ENCODE measurements at regions not wholly inside any gene's neighbourhood (a gene's known extent, or its start where the extent isn't known, plus 50 kb on each side); places are given as distances from the start of the nearest gene placed in this dataset.

DNA sequence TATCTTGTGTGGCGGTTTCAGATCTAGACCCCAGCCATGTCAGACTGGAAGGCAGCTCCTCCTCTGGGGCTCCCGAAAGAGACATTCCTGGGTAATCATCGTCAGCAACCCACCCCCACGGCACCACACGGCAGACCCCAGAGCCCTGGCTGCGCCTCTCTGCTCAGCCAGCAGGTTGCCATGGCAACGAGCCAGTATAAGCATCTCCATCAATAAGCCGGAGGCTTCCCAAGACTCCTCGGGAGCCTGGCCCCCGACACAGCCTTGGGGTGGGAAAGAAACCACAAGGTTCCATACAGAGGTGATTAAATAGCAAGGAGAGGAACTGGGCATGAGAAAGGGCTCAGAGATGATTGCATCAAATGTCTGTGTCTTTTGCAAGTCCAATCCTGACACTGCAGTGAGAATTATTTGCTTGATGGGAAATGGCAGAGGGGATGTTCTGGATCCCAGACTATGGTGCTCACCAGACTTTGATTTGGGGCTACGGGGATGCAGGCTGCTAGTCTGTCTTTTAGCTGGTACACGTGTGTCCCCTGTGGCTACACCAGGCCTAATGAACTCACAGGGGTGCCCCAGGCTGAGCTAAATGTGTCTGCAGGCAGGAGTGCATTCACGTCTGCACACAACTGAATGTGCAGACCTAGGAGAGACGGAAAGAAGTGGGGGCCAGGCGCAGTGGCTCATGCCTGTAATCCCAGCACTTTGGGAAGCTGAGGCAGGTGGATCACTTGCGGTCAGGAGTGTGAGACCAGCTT, 320.5 kb upstream of the TNRC6C start:
- DNase-seq = no peak

DNA sequence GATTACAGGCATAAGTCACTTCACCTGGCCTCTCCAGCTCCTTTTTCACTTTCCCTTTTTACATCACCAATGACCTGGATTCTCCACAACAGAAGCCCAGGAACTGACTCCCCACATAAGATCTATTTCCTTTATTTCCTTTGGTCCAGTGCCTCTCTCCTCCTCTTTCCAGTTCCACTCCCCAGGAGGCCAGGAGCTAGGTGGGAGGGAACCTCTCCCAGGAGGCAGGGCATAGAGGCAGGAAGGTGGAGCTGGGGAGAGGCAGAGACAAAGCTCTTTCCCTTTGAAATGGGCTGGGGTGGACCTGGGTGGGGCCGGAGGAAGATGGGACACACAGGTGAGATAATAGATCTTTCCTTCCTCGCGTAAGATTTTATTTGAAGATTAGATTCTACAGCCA, 318.3 kb upstream of the TNRC6C start:
- DNase-seq = no peak

DNA sequence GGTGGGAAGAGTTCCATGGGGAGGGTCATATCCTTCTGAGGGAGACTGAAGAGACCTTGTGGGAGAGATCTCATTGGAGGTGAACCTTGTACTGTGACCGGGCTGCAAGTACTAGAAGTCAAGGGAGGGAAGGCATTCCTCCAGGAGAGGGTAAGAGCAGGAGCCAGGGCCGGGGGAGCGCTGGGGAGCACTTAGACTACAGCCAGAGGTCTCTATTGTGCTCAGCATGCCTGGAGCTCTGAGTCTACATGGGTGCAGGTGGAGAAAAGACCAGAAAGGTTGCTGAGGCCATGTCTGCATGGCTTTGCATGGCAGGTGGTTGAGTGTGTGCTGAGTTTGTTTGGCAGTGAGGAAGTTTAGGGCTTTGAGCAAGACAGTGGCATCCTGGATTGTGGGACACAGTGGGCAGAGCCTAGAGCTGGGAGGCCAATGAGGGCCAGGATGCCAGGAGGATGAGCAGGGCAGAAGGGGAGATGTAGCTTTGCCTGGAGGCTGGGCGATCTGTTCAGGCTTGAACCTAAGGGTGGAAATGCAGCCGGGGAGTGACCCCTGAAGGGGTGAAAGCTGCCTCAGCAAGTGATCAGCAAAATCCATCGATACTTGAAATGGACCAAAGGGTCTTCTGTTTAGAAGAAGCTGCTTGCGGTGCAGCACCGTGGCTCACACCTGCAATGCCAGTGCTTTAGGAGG, 317.4 kb upstream of the TNRC6C start:
- no peak for DNase-seq

DNA sequence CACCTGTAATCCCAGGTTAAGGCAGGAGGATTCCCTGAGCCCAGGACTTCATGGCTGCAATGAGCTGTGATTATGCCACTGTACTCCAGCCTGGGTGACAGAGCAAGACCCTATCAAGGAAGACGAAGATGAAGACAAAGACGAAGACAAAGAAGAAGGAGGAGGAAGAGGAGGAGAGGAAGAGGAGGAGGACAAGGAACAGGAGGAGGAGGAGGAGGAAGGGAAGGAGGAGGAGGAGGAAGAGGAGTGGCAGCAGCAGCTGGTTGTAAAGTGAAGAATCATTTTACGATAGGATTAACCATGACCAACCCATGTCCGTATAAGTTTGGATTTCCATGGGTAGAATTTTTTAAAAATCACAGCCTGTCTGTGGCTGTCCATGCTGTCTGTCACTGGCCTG, 316.8 kb upstream of the TNRC6C start:
- no peak for DNase-seq

GRCh38 chr17:77644181-77645071, 314.1 kb upstream of the TNRC6C start:
- peak; percentile 58 for DNase-seq

DNA sequence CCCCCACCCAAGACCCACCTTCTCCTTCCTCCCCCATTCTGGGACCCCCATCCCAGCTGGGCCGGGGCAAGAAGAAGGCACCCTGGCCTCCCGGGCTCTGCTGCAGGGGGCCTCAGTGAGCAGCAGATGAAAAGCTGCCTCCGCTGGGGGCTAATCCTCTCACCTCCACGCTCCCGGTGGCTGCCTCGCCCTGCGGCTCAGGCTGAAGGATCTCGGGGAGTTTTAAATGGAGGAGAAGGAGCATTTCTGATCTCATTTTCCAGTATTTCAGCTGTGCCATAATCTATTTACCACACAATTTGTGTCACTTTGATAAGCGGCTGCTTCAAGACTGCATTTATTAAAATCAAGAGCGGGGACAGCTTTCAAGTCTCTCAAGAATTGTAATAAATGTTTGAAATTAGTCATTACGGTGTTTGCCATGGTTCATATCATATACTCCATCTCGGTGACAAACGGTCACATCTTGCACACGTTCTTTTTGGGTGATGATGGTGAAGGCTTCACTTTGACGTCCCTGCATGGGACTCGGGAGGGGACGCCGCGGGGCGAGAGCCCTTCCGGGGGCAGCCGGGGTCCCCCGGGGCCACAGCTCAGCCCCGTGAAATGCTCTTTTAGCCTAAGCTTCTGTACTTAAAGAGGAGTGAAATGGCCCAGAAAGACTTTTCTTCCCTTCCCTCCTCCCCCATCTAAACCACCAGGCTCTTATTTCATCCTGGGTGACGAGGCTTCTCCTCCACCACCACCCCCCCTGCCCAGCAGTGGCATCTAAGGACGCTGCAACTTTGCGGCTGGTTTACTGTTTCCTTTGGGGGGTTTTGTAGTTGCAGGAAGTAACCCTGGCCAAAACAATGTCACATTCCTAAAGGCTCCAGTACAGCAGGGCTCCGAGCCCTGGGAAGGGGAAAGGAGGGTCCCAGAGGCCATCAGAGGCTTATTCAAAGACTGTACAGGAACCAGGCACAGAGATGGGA, 313.1 kb upstream of the TNRC6C start:
- peak; percentile 45 for DNase-seq

DNA sequence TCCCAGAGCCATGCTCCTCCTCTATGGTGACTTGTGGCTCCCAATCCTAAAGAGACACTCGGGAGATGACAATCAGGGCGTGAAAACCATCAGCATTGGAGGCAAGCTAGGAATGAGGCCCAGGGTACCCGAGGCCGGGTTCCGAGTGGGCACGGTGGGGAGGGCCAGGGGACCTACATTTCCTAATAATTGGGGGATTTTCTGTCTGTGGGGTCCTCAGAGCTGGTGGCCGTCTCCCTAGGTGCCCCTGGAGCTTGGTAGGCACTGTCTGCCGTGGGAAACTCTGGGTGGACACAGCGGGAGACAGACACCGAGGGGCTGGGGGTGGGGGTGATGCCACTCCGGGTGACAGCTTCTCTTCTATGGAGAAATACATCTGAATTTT, 312.5 kb upstream of the TNRC6C start:
- DNase-seq = no peak

- no peak for DNase-seq
Measured at GRCh38 chr17:77647531-77647930, 311.0 kb upstream of the TNRC6C start.

DNA sequence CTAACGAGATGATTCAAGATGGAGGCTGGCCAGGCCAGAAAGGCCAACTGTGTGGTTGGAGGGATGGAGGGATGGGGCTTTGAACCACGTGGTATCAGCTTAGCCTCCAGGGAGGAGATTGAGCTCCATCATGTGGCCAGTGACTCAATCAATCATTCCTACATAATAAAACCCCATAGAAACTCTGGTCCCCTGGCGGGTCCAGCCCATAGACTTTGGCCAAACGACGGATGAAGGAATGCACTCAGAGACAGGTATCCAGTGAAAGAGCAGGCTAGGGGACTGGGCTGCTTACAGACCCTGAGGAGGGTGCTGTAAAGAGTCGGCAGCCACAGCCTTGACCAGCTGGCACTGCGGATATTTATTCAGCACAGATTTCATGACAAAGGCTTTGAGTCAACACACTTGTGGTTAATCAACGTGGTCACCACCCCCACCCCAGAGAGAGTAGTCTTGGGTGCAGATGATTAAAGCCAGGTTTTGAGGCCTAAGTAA, 308.7 kb upstream of the TNRC6C start:
- DNase-seq = no peak

GRCh38 chr17:77651988-77652387, 306.5 kb upstream of the TNRC6C start:
- DNase-seq = no peak

- no peak for DNase-seq
Measured at GRCh38 chr17:77654296-77654695, 304.2 kb upstream of the TNRC6C start.

DNA sequence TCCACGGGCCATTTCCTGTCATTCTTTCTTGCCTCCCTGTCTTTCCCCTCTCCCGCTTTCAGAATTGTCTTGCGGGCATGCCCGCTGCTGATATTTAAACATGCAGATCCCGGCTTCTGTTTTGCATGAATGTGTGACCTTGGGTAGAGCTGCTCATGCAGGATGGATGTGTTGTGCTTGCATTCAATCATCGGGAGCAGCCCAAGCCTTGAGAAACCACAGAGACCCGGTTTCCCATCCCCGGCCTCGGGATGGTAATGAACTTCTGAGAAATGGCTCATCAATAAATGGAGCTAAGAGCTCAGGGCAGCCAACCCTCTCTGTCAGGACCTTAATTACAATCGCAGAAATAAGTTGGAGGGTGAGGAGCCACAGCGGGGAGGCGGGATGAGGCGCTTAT, 303.7 kb upstream of the TNRC6C start:
- no peak for DNase-seq

GRCh38 chr17:77656054-77656453, 302.4 kb upstream of the TNRC6C start:
- DNase-seq = no peak

- DNase-seq = peak; percentile 62
Measured at GRCh38 chr17:77657839-77658238, 300.7 kb upstream of the TNRC6C start.

DNA sequence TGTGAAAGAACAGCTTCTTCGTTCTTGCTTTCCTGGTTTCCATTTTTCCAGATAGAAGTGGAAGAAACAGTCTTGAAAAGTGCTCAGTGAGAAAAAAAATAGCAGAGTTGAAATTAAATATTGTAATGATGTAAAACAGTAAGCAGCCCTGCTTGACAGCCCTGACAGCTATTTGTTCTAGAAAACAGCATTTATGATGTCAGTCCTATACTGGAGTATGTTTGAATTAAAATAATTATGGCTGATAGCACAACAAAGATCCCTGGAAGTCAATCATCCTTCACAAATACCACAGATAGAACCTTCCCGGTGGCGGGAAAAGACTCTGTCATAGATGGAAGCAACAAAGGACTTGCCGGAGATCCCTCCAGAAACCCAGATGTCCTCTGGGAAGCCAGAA, 298.0 kb upstream of the TNRC6C start:
- no peak for DNase-seq

DNA sequence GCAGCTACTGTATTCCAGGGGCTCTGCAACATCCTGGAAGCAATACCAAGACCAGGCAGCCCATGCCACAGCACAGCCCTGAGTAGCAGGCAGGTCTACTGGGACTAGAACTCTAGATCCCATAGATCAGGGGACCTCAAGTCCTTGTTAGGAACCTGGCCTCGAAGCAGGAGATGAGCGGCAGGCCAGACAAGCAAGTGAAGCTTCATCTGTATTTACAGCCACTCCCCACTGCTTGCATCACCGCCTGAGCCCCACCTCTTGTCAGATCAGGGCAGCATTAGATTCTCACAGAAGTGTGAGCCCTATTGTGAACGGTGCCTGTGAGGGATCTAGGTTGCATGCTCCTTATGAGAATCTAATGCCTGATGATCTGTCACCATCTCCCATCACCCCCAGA, 295.7 kb upstream of the TNRC6C start:
- no peak for DNase-seq

DNA sequence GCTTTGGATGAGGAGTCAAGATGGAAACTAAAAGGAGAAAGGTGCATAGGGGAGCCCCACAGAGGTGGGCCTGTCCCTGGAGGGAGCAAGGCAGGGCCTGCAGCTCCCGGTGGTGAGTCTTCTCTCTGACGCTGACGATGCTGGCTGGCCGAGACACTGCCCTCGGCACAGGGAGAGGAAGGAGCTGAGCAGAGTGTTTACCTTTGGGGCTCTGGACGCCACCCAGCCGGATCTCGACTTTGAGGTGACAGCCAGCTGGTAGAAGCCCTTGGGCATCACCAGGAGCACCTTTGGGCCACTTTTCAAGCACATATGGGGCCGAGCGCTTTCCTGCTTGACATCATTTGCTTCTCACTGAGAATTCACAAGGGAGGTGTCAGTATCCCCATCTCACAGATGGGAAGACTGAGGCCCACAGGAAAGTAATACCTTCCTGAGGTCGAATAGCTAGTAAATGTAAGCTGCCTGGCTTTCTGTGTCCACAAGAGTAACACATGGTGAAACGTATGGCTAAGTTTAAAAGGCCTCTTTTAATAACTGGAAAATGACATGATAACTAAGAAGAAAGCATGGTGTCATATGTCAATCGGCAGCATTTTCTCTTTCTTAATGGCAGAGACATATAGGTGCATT, 294.3 kb upstream of the TNRC6C start:
- no peak for DNase-seq

- DNase-seq = no peak
Measured at GRCh38 chr17:77665833-77666232, 292.7 kb upstream of the TNRC6C start.

DNA sequence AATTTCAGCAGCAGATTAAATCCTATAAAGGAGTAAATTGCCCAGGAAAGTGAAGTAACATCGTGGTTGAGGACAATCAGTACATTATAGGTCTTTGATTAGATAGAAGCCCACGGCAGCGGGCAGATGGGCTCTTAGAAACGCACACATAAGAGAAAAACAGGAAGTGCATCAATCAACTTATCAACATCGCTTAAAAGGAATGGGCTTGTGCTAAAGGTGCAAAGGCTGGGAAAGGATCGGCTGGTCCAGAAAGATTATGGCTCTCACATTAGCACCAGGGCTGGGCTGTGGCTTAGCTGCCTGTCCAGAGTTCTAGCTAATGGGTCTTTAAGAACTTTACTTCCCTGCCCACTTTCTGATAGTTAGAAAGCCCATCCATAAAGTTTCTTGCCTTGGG, 292.0 kb upstream of the TNRC6C start:
- no peak for DNase-seq

GRCh38 chr17:77666881-77667395, 291.6 kb upstream of the TNRC6C start:
- DNase-seq = no peak

DNA sequence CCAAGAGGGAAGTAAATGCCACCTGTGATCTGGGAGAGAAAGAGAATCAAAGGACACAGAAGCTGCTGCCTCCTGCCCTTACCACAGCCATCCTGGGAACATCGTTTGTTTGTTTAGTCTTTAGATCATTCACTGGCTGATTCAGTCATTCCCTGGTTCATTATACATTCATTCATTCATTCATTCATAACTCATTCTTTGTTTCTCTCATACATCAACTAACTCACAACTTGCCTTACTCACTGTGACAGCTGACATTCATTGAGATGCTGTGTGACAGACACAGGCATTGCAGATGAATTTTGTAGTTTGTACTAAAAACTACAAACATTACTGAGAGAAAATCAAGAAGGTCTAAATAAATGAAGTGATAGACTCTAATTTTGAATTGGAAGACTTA, 291.0 kb upstream of the TNRC6C start:
- DNase-seq = no peak

- DNase-seq = no peak
Measured at GRCh38 chr17:77668518-77668917, 290.0 kb upstream of the TNRC6C start.
